Kidney epithelial cell (primary cell): ENCODE measurements at regions not wholly inside any gene's neighbourhood (a gene's known extent, or its start where the extent isn't known, plus 50 kb on each side); places are given as distances from the start of the nearest gene placed in this dataset.

Experiments used
- DNase-seq: peaks from one replicate; pipeline ENCODE4 v3.0.0-alpha.2; 2010; ENCODE audit warnings: low read depth
- H3K27me3 ChIP-seq: 2 replicates; pipeline ENCODE4 v1.6.0; 2011; ENCODE audit warnings: low read length; ENCODE audit not compliant: control insufficient read depth, insufficient read depth
- H3K36me3 ChIP-seq: 2 replicates; pipeline ENCODE4 v1.5.1; 2011; ENCODE audit warnings: low read length; ENCODE audit not compliant: control insufficient read depth, insufficient read depth
- H3K4me3 ChIP-seq: 2 replicates; pipeline ENCODE4 v1.5.1; 2011; ENCODE audit warnings: low read depth, mild to moderate bottlenecking, control low read depth, low read length
- CTCF ChIP-seq: IDR thresholded peaks from 2 replicates; pipeline ENCODE4 v1.5.1; 2011; ENCODE audit warnings: mild to moderate bottlenecking, moderate library complexity, low read length, control low read depth, inconsistent platforms; ENCODE audit not compliant: insufficient read depth, poor library complexity, severe bottlenecking

GRCh38 chrX:18039023-18039422 is 177.9 kb upstream of the RAI2 start:
- TF ChIP-seq CTCF = no peak
- no peak for DNase-seq
- Histone ChIP-seq H3K4me3 (no peak overlapping the region), H3K27me3 (no peaks in the 10 kb centered on the region), H3K36me3 (no peaks in the 10 kb centered on the region)

- no peak for TF ChIP-seq CTCF
- Histone ChIP-seq H3K36me3 (no peaks in the 10 kb centered on the region), H3K4me3 (no peak overlapping the region), H3K27me3 (no peaks in the 10 kb centered on the region)
- DNase-seq = no peak
Measured at GRCh38 chrX:18036394-18036793, 175.3 kb upstream of the RAI2 start.

GRCh38 chrX:18034945-18035344 is 173.8 kb upstream of the RAI2 start:
- no peak overlapping the region for H3K4me3 ChIP-seq
- no peaks in the 10 kb centered on the region for H3K36me3 ChIP-seq
- DNase-seq = no peak
- no peaks in the 10 kb centered on the region for H3K27me3 ChIP-seq
- no peak for TF ChIP-seq CTCF

GRCh38 chrX:18034504-18034903 is 173.4 kb upstream of the RAI2 start:
- Histone ChIP-seq H3K4me3 (no peak overlapping the region), H3K36me3 (no peaks in the 10 kb centered on the region), H3K27me3 (no peaks in the 10 kb centered on the region)
- no peak for DNase-seq
- no peak for TF ChIP-seq CTCF

- TF ChIP-seq CTCF = no peak
- H3K4me3 ChIP-seq = no peak overlapping the region
- H3K36me3 ChIP-seq = no peaks in the 10 kb centered on the region
- DNase-seq = no peak
- no peaks in the 10 kb centered on the region for H3K27me3 ChIP-seq
Measured at GRCh38 chrX:18032486-18033221, 171.6 kb upstream of the RAI2 start.
